GM10266 (cell line): ENCODE measurements at regions not wholly inside any gene's neighbourhood (a gene's known extent, or its start where the extent isn't known, plus 50 kb on each side); places are given as distances from the start of the nearest gene placed in this dataset.

Source experiments
- DNase-seq: peaks from one replicate; pipeline ENCODE4 v3.0.0; 2012; ENCODE audit errors: extremely low spot score
- TF ChIP-seq, protein P1 (sequence below): IDR thresholded peaks from 2 replicates; pipeline ENCODE4 v1.5.1; 2012; ENCODE audit warnings: mild to moderate bottlenecking, low read depth; ENCODE audit not compliant: control insufficient read depth, insufficient read depth; ENCODE audit errors: missing control alignments

DNA sequence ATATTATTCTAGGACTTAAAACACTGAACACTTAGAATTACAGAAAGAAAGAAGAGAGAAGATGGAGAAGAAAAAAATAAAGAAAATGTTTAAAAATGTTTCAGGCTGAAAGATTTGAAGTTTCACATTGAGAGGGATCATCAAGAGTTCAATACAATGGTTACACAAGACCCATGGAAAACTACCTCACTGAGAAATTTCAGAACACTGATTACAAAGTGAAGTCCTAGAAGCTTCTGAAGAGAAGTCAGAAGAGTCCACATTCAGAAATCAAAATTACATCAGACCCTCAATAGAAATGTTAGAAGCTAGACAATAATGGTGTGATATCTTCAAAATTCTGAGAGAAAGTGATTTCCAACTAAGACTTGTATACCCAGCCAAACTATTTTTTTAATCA, 196.1 kb downstream of the MACC1 start:
- DNase-seq, result no peak
- TF ChIP-seq, protein P1, sequence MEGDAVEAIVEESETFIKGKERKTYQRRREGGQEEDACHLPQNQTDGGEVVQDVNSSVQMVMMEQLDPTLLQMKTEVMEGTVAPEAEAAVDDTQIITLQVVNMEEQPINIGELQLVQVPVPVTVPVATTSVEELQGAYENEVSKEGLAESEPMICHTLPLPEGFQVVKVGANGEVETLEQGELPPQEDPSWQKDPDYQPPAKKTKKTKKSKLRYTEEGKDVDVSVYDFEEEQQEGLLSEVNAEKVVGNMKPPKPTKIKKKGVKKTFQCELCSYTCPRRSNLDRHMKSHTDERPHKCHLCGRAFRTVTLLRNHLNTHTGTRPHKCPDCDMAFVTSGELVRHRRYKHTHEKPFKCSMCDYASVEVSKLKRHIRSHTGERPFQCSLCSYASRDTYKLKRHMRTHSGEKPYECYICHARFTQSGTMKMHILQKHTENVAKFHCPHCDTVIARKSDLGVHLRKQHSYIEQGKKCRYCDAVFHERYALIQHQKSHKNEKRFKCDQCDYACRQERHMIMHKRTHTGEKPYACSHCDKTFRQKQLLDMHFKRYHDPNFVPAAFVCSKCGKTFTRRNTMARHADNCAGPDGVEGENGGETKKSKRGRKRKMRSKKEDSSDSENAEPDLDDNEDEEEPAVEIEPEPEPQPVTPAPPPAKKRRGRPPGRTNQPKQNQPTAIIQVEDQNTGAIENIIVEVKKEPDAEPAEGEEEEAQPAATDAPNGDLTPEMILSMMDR, result no peak

DNA sequence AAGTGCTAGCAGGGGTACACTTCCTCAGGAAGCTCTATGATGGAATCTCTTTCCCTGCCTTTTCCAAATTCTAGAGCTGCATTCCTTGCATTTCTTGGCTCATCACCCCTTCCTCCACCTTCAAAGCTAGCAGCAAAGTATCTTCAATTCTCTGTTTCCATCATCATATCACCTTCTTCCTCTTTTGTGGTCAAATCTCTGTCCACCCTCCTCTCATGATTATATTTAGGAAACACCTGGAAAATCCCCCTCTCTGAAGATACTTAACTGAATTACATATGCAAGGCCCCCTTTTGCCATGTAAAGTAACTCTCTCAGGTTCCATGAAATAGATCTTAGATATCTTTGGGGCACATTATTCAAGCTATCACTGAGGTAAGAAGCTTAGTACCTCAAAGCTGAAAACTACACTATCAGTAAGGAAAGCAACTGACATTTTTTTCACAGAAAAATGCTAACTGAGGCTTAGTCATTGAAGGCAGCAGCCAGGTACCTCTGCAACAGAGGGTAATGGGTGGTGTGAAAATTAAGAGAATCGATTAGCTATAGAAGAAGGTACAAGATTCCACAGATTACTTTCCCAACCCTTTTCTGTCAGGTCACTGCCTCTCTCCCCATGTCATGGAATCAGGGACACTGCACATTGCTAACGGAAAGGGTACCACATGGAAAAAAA, 197.3 kb downstream of the MACC1 start:
- TF ChIP-seq, protein P1, result no peak
- DNase-seq, result no peak

DNA sequence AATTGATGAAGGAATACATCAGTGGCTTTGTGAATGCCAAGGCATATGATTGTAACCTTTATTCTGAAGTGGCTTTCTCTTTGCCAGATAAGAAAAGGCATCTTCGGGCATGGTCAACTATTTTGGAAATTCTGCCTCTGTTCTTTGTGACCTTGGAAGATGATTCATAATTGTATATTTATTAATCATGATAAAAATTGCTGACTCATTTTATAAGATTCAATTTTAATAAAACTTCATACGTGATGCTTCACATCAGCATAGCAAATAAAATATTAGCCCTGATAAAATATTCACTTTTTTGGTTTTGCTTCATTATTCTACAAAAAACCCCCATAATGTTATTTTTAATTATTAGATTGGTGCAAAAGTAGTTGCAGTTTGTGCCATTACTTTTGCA, 200.5 kb downstream of the MACC1 start:
- TF ChIP-seq, protein P1, result no peak
- DNase-seq, result no peak

DNA sequence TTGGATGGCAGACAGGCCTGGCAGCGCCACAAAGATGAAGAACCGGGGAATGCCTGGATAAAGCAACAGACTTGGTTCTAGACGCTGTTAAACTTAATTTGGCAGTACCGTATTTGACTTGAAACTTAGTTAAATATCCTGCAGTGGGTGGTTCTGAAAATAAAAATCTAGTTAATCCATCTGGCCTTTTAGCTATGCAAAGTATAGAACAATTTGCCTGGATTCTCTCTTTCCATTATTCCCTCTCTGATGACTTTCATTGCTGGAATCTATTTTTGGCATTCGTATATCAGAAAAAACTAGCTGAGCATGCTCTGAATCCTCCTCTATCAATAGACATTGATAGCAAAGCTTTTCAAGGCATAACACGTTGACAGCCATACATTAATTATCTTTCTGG, 203.6 kb downstream of the MACC1 start:
- TF ChIP-seq, protein P1, result no peak
- DNase-seq, result no peak

DNA sequence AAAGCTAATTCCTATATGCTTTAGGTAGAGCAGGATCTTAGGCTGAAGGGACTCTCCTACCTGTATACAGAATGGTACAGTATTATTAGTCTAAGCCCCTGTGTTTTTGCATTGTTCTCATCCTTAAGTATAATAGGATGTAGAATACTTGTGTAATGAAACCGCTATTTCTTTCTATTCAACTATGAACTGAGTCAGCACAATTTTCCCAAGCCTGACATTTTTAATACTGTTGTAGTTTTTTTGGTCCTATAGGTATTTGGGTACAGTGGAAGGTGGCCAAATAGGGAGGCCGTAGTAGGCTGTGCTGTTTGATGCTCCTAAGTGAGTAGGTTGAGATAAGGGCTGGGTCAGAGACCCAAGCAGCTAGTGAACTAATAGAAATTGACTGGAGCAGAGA, 205.1 kb downstream of the MACC1 start:
- no peak for DNase-seq
- TF ChIP-seq, protein P1, result no peak

DNA sequence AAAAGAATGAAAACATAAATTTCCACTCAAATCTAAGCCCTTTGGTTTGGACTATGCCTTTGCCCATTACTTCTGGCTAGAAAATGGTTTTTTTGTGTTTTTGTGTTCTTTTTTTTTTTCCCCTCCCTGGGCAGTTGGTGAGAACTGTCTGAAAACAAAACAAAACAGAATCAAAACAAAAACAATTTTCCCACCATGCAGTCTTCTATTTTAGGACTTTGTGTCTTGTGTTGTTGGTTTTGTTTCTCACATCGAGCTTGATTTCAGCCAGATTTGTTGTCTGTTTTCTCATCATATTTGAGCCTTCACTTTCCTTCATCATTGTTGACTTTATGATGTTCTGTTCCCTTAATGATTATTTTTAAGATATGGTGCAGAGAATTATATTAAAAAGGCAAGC, 206.3 kb downstream of the MACC1 start:
- DNase-seq, result no peak
- TF ChIP-seq, protein P1, result no peak

DNA sequence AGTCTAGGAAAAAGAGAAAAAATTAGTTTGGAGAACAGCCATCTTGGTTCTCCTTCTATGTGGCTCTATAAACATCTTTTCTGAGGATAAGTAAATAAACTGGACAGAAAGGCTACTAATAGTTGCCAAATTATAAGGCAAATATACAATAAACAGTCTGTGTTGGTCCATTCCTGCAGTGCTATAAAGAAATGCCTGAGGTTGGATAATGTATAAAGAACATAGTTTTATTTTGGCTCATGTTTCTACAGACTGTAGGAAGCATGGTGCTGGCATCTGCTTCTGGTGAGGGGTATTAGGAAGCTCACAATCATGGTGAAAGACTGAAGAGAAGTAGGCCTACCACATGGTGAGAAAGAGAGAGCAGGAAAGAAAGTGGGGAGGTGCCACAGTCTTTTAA, 209.7 kb downstream of the MACC1 start:
- no peak for DNase-seq
- TF ChIP-seq, protein P1, result no peak
